ENCODE measurements at regions not wholly inside any gene's neighbourhood (a gene's known extent, or its start where the extent isn't known, plus 50 kb on each side); places are given as distances from the start of the nearest gene placed in this dataset.
"Not testable (repeated sequence)": the region's sequence is repeated elsewhere in the genome, so short reads cannot be mapped to it uniquely, and the experiment has no call there.

DNA sequence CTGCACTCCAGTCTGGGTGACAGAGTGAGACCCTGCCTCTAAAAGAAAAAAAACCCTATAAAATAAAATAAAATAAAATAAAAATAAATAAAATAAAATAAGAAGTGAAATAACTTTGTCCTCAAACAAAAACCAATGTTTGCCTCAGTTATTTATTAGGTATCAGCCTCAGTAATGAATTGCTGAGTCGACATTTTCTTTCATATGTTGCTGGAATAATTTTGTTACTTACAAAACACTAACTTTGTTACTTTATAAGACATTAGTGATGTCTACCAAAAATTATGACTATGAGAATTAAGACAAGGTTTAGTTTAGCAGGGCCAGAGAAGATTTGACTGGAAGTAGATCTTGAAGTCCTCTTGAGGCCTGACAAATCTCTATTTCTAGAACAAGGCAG lies 2074.5 kb upstream of the PCDH20 start:
- no peak for DNase-seq (ENCODE audit: insufficient read length, low spot score)
- FAIRE-seq = no peak

DNA sequence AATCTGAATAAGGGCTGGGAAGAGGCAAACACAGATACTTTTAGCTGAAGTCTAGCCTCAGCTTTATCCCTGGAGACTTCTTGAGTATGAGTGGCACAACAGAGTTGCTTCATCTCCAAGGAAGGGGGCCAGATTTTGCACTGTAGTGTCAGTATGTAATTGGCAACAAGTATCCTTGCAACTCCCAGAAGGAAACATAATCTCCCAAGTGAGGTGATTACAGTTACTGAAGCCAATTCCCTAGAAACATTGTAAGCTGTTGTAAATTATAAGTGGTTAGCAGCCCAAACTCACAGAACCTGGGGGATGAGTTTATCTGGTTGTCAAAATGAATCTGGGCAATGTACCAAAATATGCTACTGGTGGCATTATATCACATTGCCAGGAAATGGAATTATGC lies 2065.7 kb upstream of the PCDH20 start:
- peak; percentile 13 for DNase-seq (ENCODE audit: insufficient read length, low spot score)
- FAIRE-seq = no peak

DNA sequence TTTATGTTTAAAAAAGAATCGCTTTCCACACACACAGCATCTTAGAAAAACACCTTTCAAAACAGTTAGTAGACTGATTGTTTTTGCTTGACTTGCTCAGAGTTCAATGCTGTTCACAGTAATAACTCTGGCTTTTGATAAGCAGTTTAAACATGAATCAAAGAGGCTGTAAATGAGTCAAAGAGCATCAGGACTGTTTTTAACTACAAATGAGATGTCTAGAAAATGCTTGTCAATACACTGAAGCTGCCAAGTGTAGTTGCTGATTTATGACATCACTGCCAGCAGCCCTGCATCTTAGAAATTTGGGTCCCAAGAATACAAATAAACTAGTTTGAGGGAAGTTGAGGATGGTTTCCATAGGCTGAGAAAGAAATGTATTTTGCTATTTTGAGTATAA lies 2057.1 kb upstream of the PCDH20 start:
- FAIRE-seq (no peak), DNase-seq (ENCODE audit: insufficient read length, low spot score) (no peak)

DNA sequence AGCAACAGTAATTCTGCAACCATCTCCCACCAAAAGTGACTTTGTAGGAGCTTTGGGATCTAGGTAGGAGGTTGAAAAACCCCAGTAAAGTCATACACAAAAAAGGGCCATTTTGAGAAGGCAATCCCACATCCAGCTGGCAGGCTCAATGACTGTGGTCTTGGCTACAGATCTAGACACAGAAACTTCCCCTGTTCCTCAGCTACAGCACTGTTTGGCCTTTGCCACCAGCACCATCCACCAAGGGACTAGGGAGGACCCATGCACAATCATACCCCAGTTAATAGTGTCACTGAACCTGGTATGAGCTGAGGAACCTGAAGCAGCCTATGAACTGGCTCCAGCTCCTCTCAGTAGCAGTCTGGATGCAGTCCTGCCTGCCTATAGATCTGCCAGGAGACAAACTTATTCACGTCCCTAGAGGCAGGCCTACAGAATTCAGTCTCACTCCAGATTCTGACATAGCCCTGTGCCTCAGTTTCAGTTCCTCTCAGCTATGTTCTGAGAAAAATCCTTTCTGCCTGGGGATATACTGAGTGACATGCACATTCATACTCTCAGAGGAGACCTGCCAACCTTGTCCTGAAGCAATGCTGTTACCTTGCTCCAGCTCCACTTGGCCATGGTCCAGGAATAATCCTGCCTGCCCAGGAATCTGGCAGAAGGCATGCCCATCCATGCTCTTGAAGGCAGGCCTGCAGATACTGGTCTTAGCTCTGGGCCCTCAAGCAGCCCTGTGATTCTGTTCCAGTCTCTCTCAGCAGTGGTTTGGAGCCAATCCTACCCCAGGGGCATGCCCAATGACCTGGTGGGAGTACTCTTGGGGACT lies 2048.3 kb upstream of the PCDH20 start:
- no peak for FAIRE-seq

DNA sequence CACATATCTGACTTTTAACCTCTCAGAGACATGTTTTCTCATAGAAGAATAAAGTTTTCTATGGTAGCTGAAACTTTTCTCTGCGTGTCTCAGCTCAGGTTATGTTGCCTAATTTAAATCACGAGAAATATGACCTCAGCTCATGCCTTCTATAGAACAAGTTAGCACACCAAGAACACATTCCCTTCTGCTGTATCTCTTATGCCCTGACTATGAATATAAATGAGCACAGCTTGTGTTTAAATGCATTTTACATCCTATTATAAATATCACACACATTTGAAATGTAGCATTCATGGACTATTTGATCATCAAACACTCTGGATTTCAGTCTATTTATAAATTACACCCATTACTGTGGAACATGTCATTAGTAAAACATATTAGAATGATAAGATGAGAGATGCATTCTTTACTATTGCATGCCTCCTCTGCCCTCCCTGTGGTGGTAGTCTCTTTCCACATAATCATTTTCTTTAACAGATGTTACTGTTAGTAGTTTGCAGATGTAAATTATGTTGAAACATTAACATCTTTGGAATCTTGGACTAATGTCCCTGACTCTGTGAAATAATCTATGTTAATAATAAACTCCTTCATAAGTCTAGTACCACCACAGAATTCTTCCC lies 2044.9 kb upstream of the PCDH20 start:
- DNase-seq (ENCODE audit: insufficient read length, low spot score) = no peak

More for the DNA sequence above, 2048.3 kb upstream of the PCDH20 start:
- DNase-seq (ENCODE audit: insufficient read length, low spot score) = no peak

DNA sequence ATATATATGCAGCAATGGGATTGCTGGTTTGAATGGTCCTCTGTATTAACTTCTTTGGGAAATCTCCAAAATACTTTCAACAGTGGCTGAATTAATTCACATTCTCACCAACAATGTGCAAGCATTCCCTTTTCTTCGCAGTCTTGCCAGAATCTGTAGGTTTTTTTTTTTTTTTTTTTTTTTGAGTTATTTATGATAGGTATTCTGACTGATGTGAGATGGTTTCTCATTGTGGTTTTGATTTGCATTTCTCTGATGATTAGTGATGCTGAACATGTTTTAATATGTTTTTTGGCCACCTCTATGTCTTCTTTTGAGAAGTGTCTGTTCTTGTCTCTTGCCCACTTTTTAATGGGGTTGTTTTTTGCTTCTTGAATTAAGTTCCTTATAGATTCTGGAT lies 2041.5 kb upstream of the PCDH20 start:
- no peak for FAIRE-seq
- DNase-seq (ENCODE audit: insufficient read length, low spot score) = no peak

More for the DNA sequence above, 2044.9 kb upstream of the PCDH20 start:
- no peak for FAIRE-seq

DNA sequence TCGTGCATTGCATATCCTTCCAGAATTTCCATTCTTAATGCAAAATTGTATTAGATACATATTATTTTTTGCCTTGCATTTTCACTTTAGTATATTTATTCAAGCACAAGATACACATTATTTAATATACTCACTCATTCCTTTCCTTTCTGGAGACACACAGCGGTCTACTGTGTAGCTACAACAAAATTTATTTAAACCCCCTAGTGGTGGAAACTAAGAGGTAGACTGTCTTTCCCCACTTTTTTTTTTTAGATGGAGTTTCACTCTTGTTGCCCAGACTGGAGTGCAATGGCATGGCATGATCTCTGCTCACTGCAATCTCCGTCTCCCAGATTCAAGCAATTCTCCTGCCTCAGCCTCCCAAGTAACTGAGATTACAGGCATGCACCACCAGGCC lies 2040.3 kb upstream of the PCDH20 start:
- DNase-seq (ENCODE audit: insufficient read length, low spot score) (no peak), FAIRE-seq (no peak)

DNA sequence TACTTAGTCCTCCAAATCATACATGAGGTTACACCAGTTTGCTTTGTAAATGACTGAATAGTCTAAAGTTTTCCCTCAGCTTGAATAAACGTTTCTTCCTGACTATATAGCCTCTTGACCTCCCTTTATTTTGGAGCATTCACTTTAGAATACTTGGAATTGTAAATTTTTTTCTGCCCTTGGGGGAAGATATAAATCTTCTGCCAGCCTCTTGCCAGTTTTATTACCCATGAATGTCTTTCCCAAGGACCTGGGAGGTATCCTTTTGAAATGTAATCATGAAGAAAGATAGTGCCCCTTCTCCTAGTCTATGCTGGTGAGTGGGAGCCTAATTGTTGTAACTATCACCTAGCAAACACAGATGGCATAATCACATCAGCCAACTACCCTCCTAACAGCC lies 2033.9 kb upstream of the PCDH20 start:
- FAIRE-seq = no peak
- peak; percentile 15 for DNase-seq (ENCODE audit: insufficient read length, low spot score)

DNA sequence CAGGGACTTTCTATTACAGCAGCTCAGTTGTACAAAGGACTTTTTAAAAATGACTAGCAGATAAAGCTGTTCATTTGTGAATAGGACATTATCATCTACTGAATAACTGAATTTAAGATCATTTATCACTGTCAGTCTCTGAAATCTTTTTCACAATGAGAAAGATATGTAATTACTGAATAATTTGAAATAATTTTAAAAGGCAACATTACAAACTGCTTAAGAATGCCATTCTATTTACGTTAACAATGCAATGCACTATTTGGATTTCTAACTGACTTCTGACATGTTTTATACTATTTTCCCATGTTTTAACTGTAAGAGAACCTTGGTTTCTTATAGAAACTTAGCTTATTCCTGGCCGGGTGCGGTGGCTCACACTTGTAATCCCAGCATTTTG lies 2033.0 kb upstream of the PCDH20 start:
- DNase-seq (ENCODE audit: insufficient read length, low spot score) (no peak), FAIRE-seq (no peak)

DNA sequence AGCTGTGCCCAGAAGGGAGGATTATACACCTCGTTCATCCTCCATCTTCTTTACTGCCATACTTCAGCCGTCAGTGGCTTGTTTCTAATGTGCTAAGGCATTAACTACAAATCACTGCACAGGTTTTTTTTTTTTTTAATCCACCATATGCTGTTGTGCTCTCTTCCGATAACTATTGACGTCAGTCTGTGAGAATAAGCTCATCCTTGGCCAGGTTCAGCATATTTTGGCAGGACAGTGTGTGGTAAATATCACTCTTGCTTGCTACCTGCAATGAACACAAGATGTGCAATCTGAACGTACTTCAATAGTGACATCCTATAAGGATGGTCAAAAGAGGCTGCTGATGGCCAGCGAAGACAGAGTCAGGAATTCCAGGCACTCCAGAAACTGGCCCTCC lies 2030.7 kb upstream of the PCDH20 start:
- FAIRE-seq = no peak

DNA sequence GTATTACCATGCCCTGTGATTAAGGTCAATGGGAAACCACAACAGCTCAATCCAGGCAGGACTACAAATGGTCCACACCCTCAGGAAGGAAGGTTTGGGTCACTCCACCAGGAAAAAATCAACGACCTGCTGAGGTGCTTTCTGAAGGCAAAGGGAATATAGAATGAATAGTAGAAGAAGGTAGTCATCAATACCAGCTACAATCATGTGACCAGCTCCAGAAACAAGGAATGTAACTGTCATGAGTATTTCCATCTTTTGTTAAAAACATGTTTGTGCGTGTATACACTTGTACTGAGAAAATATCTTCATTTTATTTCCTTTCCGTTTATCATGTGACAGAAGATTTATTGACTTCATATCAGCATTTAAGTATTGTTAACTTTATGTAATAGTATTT lies 2028.6 kb upstream of the PCDH20 start:
- FAIRE-seq; DNase-seq (ENCODE audit: insufficient read length, low spot score): not testable (repeated sequence)

More for the DNA sequence above, 2030.7 kb upstream of the PCDH20 start:
- no peak for DNase-seq (ENCODE audit: insufficient read length, low spot score)

DNA sequence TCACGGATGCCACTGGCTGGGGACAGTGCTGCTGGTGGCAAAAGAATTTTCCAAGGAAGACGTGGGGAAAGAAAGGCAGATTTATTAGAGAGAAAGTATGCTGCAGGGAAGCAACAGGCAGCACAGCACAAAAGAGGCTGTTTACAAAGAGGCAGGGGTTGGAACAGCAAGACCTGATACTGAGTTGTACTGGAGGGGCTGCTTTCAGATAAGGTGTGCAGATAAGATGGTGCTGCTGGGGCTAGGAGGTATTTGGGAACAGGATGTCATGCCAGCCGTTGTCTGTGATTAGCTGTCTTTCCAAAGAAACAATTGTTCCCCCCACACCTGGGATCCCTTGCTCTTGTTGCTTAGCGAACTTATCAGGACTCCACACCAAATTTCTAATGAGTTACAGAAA lies 2023.3 kb upstream of the PCDH20 start:
- FAIRE-seq = no peak
- DNase-seq (ENCODE audit: insufficient read length, low spot score) = no peak

DNA sequence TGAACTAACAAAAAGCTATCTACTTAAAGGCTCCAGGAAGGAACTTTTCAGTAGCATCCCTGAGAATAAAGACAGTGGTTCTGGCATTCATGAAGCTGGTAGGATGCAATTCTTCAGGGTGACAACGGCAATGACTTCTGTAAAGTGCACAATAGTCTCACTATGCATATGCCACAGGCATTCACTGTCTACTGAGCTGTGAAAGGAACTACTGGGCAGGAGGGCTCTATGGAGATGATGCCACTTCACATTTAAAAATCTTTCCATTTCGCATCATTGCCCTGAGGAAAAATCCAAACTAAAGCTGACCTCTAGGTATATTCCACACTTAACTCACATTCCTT lies 2020.6 kb upstream of the PCDH20 start:
- FAIRE-seq = no peak

DNA sequence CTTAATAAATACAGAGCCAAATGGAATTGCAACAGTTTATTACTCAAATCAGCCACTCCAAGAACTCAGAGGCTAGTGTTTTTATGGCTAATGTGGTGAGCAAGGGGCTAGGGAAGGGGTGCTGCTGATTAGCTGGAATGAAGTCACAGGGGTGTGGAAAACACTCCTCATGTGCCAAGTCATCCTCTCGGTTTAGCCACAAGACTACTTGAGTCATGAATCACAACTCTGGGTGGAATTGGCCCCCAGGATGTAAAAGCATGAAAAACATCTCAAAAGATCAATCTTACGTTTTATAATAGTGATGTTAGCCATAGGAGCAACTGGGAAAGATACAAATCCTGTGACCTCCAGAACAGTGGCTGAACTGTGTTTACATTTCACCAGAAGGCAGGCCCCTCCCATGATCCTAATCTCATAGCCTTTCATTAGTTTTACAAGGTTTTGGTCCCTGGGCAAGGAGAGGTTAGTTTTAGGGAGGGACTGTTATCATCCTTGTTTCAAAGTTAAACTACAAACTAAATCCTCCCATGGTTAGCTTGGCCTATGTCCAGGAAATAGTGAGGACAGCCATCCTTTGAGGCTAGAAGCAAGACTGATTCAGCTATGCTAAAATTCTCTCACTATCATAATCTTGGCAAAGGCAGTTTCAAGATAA lies 2020.1 kb upstream of the PCDH20 start:
- DNase-seq (ENCODE audit: insufficient read length, low spot score) = peak; percentile 28
- FAIRE-seq = no peak

More for the DNA sequence above, 2020.6 kb upstream of the PCDH20 start:
- DNase-seq (ENCODE audit: insufficient read length, low spot score) = no peak

DNA sequence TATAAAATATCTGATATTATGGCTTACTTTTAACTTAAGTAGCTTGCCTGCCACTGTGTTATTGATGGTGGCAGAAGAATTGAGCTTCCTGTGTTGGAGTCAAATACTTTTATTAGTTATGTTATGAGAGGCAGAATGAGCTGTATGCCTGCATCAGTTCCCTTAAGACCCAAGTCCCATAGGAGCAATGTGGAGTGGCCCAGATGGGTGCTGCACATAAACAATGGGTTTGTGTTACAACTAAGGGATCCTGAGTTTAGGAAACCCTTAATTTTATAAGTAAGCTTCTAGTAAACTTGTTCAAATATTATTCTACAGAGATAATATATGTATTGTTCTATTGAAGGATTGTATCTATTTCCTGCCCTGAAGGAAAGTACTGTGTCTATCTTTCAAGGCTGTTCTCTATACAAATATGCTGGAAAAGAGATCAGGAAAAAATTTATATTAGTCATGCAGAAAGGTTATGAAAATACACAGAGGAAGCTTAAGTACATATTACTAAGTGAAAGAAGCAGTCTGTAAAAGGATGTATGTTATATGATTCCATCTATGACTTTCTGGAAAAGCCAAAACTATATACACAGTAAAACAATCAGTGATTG lies 2018.0 kb upstream of the PCDH20 start:
- DNase-seq (ENCODE audit: insufficient read length, low spot score) (no peak), FAIRE-seq (no peak)

DNA sequence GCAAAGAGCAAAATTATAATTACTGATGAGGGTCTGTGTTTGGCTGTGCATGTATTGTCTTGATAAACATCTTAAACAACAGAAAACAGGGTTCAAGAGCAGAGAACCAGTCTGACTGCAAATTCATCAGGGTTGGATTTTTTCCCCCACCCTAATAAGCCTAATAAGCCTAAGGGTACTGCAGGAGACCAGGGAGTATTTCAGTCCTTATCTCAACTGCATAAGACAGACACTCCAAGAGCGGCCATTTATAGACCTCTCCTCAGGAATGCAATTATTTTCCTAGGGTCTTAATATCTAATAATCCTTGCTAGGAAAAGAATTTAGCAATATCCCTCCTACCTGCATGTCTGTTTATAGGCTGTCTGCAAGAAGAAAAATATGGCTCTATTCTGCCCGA lies 2011.5 kb upstream of the PCDH20 start:
- FAIRE-seq = no peak

DNA sequence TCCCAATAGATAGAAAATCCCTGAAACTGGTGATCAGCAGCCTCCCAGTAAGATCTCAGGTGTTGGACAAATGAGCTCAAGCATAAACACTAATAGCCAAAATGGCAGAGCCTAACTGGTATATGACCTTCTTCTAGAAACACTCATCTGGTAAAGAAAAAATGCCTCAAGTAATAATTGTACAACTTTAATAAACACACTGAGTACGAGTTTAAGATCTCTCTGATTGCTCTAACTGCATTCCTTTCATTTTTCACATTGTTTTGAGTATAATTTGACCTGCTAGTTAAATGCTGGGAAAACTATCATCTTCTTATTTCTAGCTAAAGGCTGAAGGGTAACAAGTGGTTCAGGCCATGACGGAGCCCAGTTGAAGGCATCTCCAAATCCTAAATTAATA lies 2009.5 kb upstream of the PCDH20 start:
- FAIRE-seq (no peak), DNase-seq (ENCODE audit: insufficient read length, low spot score) (no peak)

More for the DNA sequence above, 2011.5 kb upstream of the PCDH20 start:
- no peak for DNase-seq (ENCODE audit: insufficient read length, low spot score)

DNA sequence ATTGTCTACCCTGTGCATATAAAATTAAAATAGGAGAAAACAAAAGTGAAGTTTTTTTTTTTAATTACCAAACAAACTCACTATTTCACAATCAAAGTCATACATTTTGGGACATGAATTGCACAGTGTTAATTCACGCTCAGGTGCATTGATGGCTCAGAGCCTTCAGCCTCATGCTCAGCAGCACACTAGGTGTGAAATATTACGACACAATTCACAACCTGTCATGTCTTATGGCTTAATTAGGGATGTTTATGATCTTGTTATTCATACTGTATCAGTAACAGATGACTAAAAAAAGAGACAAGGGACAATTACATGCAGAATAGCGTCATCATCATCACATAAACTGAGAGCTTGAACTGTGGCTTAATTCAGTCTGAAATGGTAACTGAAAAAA lies 2005.5 kb upstream of the PCDH20 start:
- FAIRE-seq = no peak
- DNase-seq (ENCODE audit: insufficient read length, low spot score) = no peak

DNA sequence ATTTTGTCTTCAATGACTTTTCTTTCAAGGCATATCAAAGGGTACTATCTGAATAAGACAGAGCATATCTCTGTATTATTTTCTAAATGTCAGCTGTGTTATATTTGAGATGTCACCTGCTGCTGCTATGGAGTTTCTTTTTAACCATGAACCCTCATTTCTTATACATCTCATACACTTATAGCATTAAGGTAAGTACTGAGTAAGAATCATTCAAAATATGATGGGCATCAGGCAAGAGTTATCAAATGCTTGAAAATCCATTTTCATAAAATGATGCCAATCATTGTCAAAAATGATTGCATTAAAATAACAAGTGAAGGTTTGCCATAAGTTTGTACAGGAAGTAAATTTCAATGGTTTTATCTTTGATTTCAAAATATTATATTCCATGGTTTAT lies 2005.0 kb upstream of the PCDH20 start:
- no peak for FAIRE-seq
- DNase-seq (ENCODE audit: insufficient read length, low spot score) = no peak

DNA sequence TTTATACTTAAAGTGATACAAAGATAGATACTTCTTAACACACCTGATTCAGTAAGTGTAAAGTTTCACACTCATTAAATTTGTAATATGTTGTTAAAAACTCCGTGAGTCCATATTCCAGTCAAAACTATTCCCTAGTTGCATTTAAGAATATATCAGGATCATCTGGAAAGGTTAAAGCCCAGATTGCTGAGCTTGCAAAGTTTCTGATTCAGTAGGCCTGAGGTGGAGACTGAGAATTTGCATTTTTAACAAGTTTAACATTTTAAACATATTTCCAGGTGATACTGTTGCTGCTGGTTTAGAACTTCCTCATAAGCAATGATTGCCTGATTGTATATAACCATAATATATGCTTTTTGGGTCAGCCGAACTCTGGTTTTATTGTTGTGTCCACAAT lies 1998.6 kb upstream of the PCDH20 start:
- FAIRE-seq (no peak), DNase-seq (ENCODE audit: insufficient read length, low spot score) (no peak)

DNA sequence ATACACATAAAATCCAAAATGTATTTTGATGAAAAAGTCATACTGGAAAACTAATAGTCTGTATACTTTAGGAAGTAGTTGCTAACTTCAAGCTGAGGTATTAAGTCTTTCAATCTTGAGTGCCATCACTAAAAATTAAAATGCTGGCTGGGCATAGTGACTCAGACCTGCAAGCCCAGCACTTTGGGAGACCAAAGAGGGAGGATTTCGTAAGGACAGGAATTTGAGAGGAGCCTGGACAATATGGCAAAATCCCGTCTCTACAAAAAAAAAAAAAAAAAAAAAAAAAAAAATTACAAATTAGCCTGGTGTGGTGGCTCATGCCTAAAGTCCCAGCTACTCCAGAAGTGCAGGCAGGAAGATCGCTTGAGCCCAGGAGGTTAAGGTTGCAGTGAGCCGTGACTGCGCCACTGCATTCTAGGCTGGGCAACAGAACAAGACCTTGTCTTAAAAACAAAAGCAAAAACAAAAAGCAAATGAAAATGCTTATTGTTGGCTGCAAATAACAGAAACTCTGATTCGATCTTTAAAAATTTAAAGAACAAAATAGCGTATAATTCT lies 1994.2 kb upstream of the PCDH20 start:
- FAIRE-seq (no peak), DNase-seq (ENCODE audit: insufficient read length, low spot score) (no peak)

Measured in HTR-8/SVneo (cell line).